ENCODE measurements at regions not wholly inside any gene's neighbourhood (a gene's known extent, or its start where the extent isn't known, plus 50 kb on each side); places are given as distances from the start of the nearest gene placed in this dataset.

GRCh38 chr1:163837206-163837605 is 515.5 kb downstream of the NUF2 start:
- intact Hi-C loops (cut with DNase I) = no loop called here
- DNase-seq = no peak
- H3K9me3 ChIP-seq = no peaks in the 10 kb centered on the region
- no peak for TF ChIP-seq CTCF (IDR thresholded peaks at IDR 0.05)
- H3K27me3 ChIP-seq = no peaks in the 10 kb centered on the region
- no peak for ATAC-seq
- no peak overlapping the region for H3K27ac ChIP-seq
- no peaks in the 10 kb centered on the region for H3K36me3 ChIP-seq
- H3K4me1 ChIP-seq = no peaks in the 10 kb centered on the region
- no peak overlapping the region for H3K4me3 ChIP-seq

- ATAC-seq = no peak
- Histone ChIP-seq H3K4me1 (no peaks in the 10 kb centered on the region), H3K27me3 (no peaks in the 10 kb centered on the region), H3K4me3 (no peak overlapping the region), H3K9me3 (no peaks in the 10 kb centered on the region), H3K27ac (no peak overlapping the region), H3K36me3 (no peaks in the 10 kb centered on the region)
- intact Hi-C loops (cut with DNase I) = no loop called here
- DNase-seq = peak in 1 of 4 donors; percentile 13
- TF ChIP-seq CTCF (IDR thresholded peaks at IDR 0.05) = no peak
Measured at GRCh38 chr1:163842571-163842970, 520.8 kb downstream of the NUF2 start.

- intact Hi-C loops (cut with DNase I) = no loop called here
- H3K36me3 ChIP-seq = no peaks in the 10 kb centered on the region
- no peak for ATAC-seq
Measured at GRCh38 chr1:163844459-163844858, 522.7 kb downstream of the NUF2 start.

GRCh38 chr1:163845279-163845678 is 523.5 kb downstream of the NUF2 start:
- DNase-seq (no peak), ATAC-seq (no peak)
- H3K27me3 ChIP-seq = no peaks in the 10 kb centered on the region
- peaks cover 0 to 7% of the 10 kb centered on the region in 2 donors for H3K9me3 ChIP-seq
- H3K4me1 ChIP-seq = no peaks in the 10 kb centered on the region
- H3K27ac ChIP-seq = no peak overlapping the region
- H3K36me3 ChIP-seq = no peaks in the 10 kb centered on the region
- intact Hi-C loops (cut with DNase I) = no loop called here
- no peak for TF ChIP-seq CTCF (IDR thresholded peaks at IDR 0.05)
- no peak overlapping the region for H3K4me3 ChIP-seq

More at GRCh38 chr1:163844459-163844858, 522.7 kb downstream of the NUF2 start:
- DNase-seq = no peak
- Histone ChIP-seq H3K4me3 (no peak overlapping the region), H3K4me1 (no peaks in the 10 kb centered on the region), H3K9me3 (peaks cover 0 to 7% of the 10 kb centered on the region in 2 donors), H3K27me3 (no peaks in the 10 kb centered on the region), H3K27ac (no peak overlapping the region)
- no peak for TF ChIP-seq CTCF (IDR thresholded peaks at IDR 0.05)

- no peak for DNase-seq
- H3K4me1 ChIP-seq = no peaks in the 10 kb centered on the region
- TF ChIP-seq CTCF (IDR thresholded peaks at IDR 0.05) = no peak
- H3K9me3 ChIP-seq = peaks cover 0 to 5% of the 10 kb centered on the region in 2 donors
- H3K36me3 ChIP-seq = no peaks in the 10 kb centered on the region
- no peak overlapping the region for H3K27ac ChIP-seq
- H3K4me3 ChIP-seq = no peak overlapping the region
- intact Hi-C loops (cut with DNase I) = no loop called here
- no peaks in the 10 kb centered on the region for H3K27me3 ChIP-seq
- ATAC-seq = no peak
Measured at GRCh38 chr1:163863731-163864130, 542.0 kb downstream of the NUF2 start.

All from left lung (tissue), 4 donors.